ENCODE measurements at regions not wholly inside any gene's neighbourhood (a gene's known extent, or its start where the extent isn't known, plus 50 kb on each side); places are given as distances from the start of the nearest gene placed in this dataset.
A peak's percentile ranks its signal among the peaks of the same experiment; 100 is the strongest.

GRCh38 chr6:81570681-81571080 is 181.8 kb downstream of the TENT5A start:
- Mint-ChIP-seq H3K27me3 (no peaks in the 10 kb centered on the region), H3K4me1 (no peaks in the 10 kb centered on the region), H3K9me3 (peaks cover 6 to 21% (median 13%) of the 10 kb centered on the region in 5 donors), H3K27ac (no peak overlapping the region), H3K4me3 (no peak overlapping the region), H3K36me3 (no peaks in the 10 kb centered on the region)
- no peak overlapping the region for H3K27ac ChIP-seq (ENCODE audit: low read depth, low read length)
- ChIA-PET CTCF (no interaction called here), POLR2A (no interaction called here)
- no peaks in the 10 kb centered on the region for H3K27me3 ChIP-seq (ENCODE audit: insufficient read depth, low read length, poor library complexity, severe bottlenecking)
- no peak for DNase-seq
- H3K4me3 ChIP-seq (ENCODE audit: low read length): no peak overlapping the region
- H3K36me3 ChIP-seq (ENCODE audit: insufficient read depth, low read length): no peaks in the 10 kb centered on the region
- no peaks in the 10 kb centered on the region for H3K9me3 ChIP-seq (ENCODE audit: low read length)
- no peaks in the 10 kb centered on the region for H3K4me1 ChIP-seq (ENCODE audit: insufficient read depth, low read length)

- Histone ChIP-seq H3K4me1 (ENCODE audit: insufficient read depth, low read length) (no peaks in the 10 kb centered on the region), H3K36me3 (ENCODE audit: insufficient read depth, low read length) (no peaks in the 10 kb centered on the region), H3K4me3 (ENCODE audit: low read length) (no peak overlapping the region), H3K27ac (ENCODE audit: low read depth, low read length) (no peak overlapping the region), H3K27me3 (ENCODE audit: insufficient read depth, low read length, poor library complexity, severe bottlenecking) (no peaks in the 10 kb centered on the region), H3K9me3 (ENCODE audit: low read length) (no peaks in the 10 kb centered on the region)
- Mint-ChIP-seq H3K36me3 (no peaks in the 10 kb centered on the region), H3K27me3 (no peaks in the 10 kb centered on the region), H3K9me3 (peaks cover 4 to 21% (median 8%) of the 10 kb centered on the region in 5 donors), H3K27ac (no peak overlapping the region), H3K4me3 (no peak overlapping the region), H3K4me1 (no peaks in the 10 kb centered on the region)
- CTCF ChIA-PET: no interaction called here
- no peak for DNase-seq
- POLR2A ChIA-PET: no interaction called here
Measured at GRCh38 chr6:81568973-81569372, 183.5 kb downstream of the TENT5A start.

GRCh38 chr6:81565071-81565470 is 187.4 kb downstream of the TENT5A start:
- no peak overlapping the region for H3K27ac ChIP-seq (ENCODE audit: low read depth, low read length)

GRCh38 chr6:81564470-81565068 is 187.9 kb downstream of the TENT5A start:
- no peak overlapping the region for H3K27ac Mint-ChIP-seq
- no peak overlapping the region for H3K4me3 Mint-ChIP-seq
- Histone ChIP-seq H3K9me3 (ENCODE audit: low read length) (no peaks in the 10 kb centered on the region), H3K4me1 (ENCODE audit: insufficient read depth, low read length) (no peaks in the 10 kb centered on the region), H3K4me3 (ENCODE audit: low read length) (no peak overlapping the region), H3K27me3 (ENCODE audit: insufficient read depth, low read length, poor library complexity, severe bottlenecking) (no peaks in the 10 kb centered on the region), H3K36me3 (ENCODE audit: insufficient read depth, low read length) (no peaks in the 10 kb centered on the region), H3K27ac (ENCODE audit: low read depth, low read length) (no peak overlapping the region)
- H3K36me3 Mint-ChIP-seq: no peaks in the 10 kb centered on the region
- DNase-seq: no peak
- POLR2A ChIA-PET: no interaction called here
- no peaks in the 10 kb centered on the region for H3K27me3 Mint-ChIP-seq
- CTCF ChIA-PET: no interaction called here
- no peaks in the 10 kb centered on the region for H3K4me1 Mint-ChIP-seq
- peaks cover 4 to 15% (median 7%) of the 10 kb centered on the region in 5 donors for H3K9me3 Mint-ChIP-seq

More at GRCh38 chr6:81565071-81565470, 187.4 kb downstream of the TENT5A start:
- ChIA-PET POLR2A (no interaction called here), CTCF (no interaction called here)
- no peak overlapping the region for H3K4me3 ChIP-seq (ENCODE audit: low read length)
- H3K4me3 Mint-ChIP-seq: no peak overlapping the region
- H3K9me3 Mint-ChIP-seq: peaks cover 6 to 16% (median 9%) of the 10 kb centered on the region in 5 donors
- DNase-seq: no peak
- no peak overlapping the region for H3K27ac Mint-ChIP-seq
- no peaks in the 10 kb centered on the region for H3K27me3 Mint-ChIP-seq
- H3K36me3 ChIP-seq (ENCODE audit: insufficient read depth, low read length): no peaks in the 10 kb centered on the region
- H3K4me1 ChIP-seq (ENCODE audit: insufficient read depth, low read length): no peaks in the 10 kb centered on the region
- H3K36me3 Mint-ChIP-seq: no peaks in the 10 kb centered on the region
- no peaks in the 10 kb centered on the region for H3K27me3 ChIP-seq (ENCODE audit: insufficient read depth, low read length, poor library complexity, severe bottlenecking)
- H3K9me3 ChIP-seq (ENCODE audit: low read length): no peaks in the 10 kb centered on the region
- H3K4me1 Mint-ChIP-seq: no peaks in the 10 kb centered on the region

- Histone ChIP-seq H3K27me3 (ENCODE audit: insufficient read depth, low read length, poor library complexity, severe bottlenecking) (no peaks in the 10 kb centered on the region), H3K4me3 (ENCODE audit: low read length) (no peak overlapping the region), H3K27ac (ENCODE audit: low read depth, low read length) (no peak overlapping the region), H3K36me3 (ENCODE audit: insufficient read depth, low read length) (no peaks in the 10 kb centered on the region), H3K9me3 (ENCODE audit: low read length) (no peaks in the 10 kb centered on the region), H3K4me1 (ENCODE audit: insufficient read depth, low read length) (no peaks in the 10 kb centered on the region)
- DNase-seq: no peak
- no peaks in the 10 kb centered on the region for H3K27me3 Mint-ChIP-seq
- no peaks in the 10 kb centered on the region for H3K4me1 Mint-ChIP-seq
- H3K27ac Mint-ChIP-seq: no peak overlapping the region
- no peaks in the 10 kb centered on the region for H3K36me3 Mint-ChIP-seq
- H3K4me3 Mint-ChIP-seq: no peak overlapping the region
- POLR2A ChIA-PET: no interaction called here
- peaks cover 0 to 11% (median 8%) of the 10 kb centered on the region in 5 donors for H3K9me3 Mint-ChIP-seq
- CTCF ChIA-PET: no interaction called here
Measured at GRCh38 chr6:81562169-81562568, 190.3 kb downstream of the TENT5A start.

- Mint-ChIP-seq H3K4me1 (no peaks in the 10 kb centered on the region), H3K27me3 (no peaks in the 10 kb centered on the region), H3K9me3 (peaks cover 0 to 10% (median 8%) of the 10 kb centered on the region in 5 donors), H3K27ac (no peak overlapping the region), H3K4me3 (no peak overlapping the region), H3K36me3 (no peaks in the 10 kb centered on the region)
- Histone ChIP-seq H3K4me1 (ENCODE audit: insufficient read depth, low read length) (no peaks in the 10 kb centered on the region), H3K4me3 (ENCODE audit: low read length) (no peak overlapping the region), H3K27ac (ENCODE audit: low read depth, low read length) (no peak overlapping the region), H3K9me3 (ENCODE audit: low read length) (no peaks in the 10 kb centered on the region), H3K36me3 (ENCODE audit: insufficient read depth, low read length) (no peaks in the 10 kb centered on the region), H3K27me3 (ENCODE audit: insufficient read depth, low read length, poor library complexity, severe bottlenecking) (no peaks in the 10 kb centered on the region)
- ChIA-PET CTCF (no interaction called here), POLR2A (no interaction called here)
- no peak for DNase-seq
Measured at GRCh38 chr6:81561731-81562130, 190.8 kb downstream of the TENT5A start.

- ChIA-PET POLR2A (no interaction called here), CTCF (no interaction called here)
- no peaks in the 10 kb centered on the region for H3K36me3 ChIP-seq (ENCODE audit: insufficient read depth, low read length)
- Mint-ChIP-seq H3K27ac (peak overlapping the region in 1 of 8 donors; percentile 32), H3K9me3 (peaks cover 0 to 9% (median 7%) of the 10 kb centered on the region in 5 donors), H3K36me3 (no peaks in the 10 kb centered on the region), H3K4me3 (no peak overlapping the region), H3K4me1 (no peaks in the 10 kb centered on the region), H3K27me3 (no peaks in the 10 kb centered on the region)
- no peak overlapping the region for H3K27ac ChIP-seq (ENCODE audit: low read depth, low read length)
- no peaks in the 10 kb centered on the region for H3K27me3 ChIP-seq (ENCODE audit: insufficient read depth, low read length, poor library complexity, severe bottlenecking)
- H3K4me3 ChIP-seq (ENCODE audit: low read length): no peak overlapping the region
- DNase-seq: no peak
- H3K9me3 ChIP-seq (ENCODE audit: low read length): no peaks in the 10 kb centered on the region
- H3K4me1 ChIP-seq (ENCODE audit: insufficient read depth, low read length): no peaks in the 10 kb centered on the region
Measured at GRCh38 chr6:81561071-81561564, 191.4 kb downstream of the TENT5A start.

- Histone ChIP-seq H3K27ac (ENCODE audit: low read depth, low read length) (no peak overlapping the region), H3K9me3 (ENCODE audit: low read length) (no peaks in the 10 kb centered on the region), H3K4me1 (ENCODE audit: insufficient read depth, low read length) (no peaks in the 10 kb centered on the region), H3K4me3 (ENCODE audit: low read length) (no peak overlapping the region), H3K36me3 (ENCODE audit: insufficient read depth, low read length) (no peaks in the 10 kb centered on the region), H3K27me3 (ENCODE audit: insufficient read depth, low read length, poor library complexity, severe bottlenecking) (no peaks in the 10 kb centered on the region)
- peaks cover 0 to 7% (median 2%) of the 10 kb centered on the region in 5 donors for H3K9me3 Mint-ChIP-seq
- H3K27me3 Mint-ChIP-seq: no peaks in the 10 kb centered on the region
- H3K4me3 Mint-ChIP-seq: no peak overlapping the region
- H3K27ac Mint-ChIP-seq: no peak overlapping the region
- CTCF ChIA-PET: no interaction called here
- POLR2A ChIA-PET: no interaction called here
- DNase-seq: no peak
- no peaks in the 10 kb centered on the region for H3K4me1 Mint-ChIP-seq
- H3K36me3 Mint-ChIP-seq: no peaks in the 10 kb centered on the region
Measured at GRCh38 chr6:81557811-81558210, 194.7 kb downstream of the TENT5A start.

Data from CD8-positive, alpha-beta memory T cell (primary cell).